HG03095 (cell line): ENCODE measurements at regions not wholly inside any gene's neighbourhood (a gene's known extent, or its start where the extent isn't known, plus 50 kb on each side); places are given as distances from the start of the nearest gene placed in this dataset.

Source experiments
- ATAC-seq: cut with Tn5 transposase; IDR thresholded peaks from one replicate; pipeline ENCODE4 v1.9.1; 2021; ENCODE audit warnings: moderate library complexity; ENCODE audit not compliant: unreplicated experiment

DNA sequence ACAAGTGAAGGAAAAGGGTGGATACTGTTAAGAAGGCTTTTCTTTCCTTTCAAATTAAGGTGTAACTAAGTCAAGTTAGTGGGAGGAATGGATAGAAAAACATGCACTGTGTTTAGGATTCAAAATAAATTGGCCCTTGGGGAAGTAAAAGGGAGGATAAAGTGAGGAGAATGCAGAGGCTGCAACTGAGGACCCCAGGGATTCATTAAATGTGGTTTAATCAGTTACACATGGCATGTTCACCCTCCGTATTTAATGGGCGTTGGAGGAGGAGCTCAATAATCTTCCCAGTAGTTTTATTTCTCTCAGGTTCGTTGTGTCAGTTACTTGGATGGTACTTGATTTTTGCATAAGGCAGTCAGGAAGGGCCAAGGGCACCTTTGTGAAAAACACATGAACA, 966.3 kb downstream of the JRKL start:
- ATAC-seq = no peak

- no peak for ATAC-seq
Observed at GRCh38 chr11:97359016-97359415, 969.2 kb downstream of the JRKL start.

DNA sequence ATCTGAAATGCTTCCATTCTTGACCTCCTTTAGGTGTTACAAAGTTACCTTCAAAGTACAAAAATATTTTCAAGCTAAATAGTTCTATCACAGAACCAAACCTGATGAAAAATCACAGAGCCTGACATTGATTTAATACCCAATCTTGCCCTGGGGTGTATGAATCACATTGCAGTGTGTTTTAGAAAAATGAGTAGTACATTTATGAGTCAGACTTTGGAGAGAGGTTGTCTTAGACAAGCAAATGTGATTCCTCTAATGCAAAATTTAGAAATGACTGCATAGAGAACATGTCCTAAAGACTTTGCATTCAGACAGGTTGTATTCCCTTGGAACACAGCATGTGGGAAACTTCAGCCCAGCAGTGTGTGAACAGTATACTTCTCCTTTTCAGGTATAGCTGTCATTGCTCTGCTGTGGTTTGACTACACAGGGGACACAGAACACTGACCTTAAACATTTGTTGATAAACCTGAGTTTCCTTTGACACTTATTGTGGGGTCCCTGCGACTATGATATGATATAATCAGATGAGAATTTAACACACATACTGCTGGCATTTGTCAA, 972.1 kb downstream of the JRKL start:
- ATAC-seq = no peak

GRCh38 chr11:97363331-97363730, 973.5 kb downstream of the JRKL start:
- no peak for ATAC-seq

GRCh38 chr11:97364047-97364446, 974.2 kb downstream of the JRKL start:
- ATAC-seq = no peak

- no peak for ATAC-seq
Observed at GRCh38 chr11:97367406-97368083, 977.7 kb downstream of the JRKL start.

DNA sequence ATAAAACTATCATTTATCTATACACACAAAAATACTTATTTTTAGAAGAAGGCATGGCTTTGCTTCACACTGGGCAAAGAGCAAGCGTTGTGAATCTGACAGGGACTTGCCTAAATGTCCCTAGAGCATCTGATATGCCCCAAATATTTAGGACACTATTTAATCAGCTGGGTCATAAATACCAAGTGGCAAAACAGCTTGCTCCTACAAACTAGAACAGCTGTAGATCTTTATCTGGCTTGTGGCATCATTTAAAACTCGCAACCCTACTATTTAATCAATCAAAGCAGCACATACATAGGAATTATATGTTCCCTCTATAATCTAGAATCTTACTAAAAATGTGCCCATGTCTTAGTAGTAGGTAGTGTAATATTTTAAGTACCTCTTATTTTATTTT, 999.5 kb downstream of the JRKL start:
- ATAC-seq = no peak

GRCh38 chr11:97398246-97398645, 1008.4 kb downstream of the JRKL start:
- no peak for ATAC-seq

DNA sequence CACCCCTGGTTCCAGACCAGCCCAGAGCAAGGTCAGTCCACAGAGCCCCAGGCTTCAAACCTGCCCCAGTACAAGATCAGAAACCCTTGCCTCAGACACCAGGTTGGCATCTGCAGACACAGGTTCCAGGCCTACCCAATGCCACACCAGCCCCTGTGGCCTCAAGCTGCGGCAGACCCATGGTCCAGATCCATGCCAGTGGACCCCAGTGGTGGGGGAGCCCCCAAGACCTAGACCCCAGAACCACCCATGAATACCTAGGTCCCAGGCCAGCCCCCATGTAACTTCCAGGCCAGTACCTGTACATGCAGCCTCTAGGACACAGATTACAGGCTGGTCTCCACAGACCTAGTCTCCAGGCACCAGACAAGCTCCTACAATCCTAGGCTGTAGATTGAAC, 1019.3 kb downstream of the JRKL start:
- no peak for ATAC-seq

GRCh38 chr11:97414801-97415200, 1025.0 kb downstream of the JRKL start:
- ATAC-seq = no peak

GRCh38 chr11:97419729-97420128, 1029.9 kb downstream of the JRKL start:
- no peak for ATAC-seq

- ATAC-seq = no peak
Observed at GRCh38 chr11:97428247-97428790, 1038.5 kb downstream of the JRKL start.

DNA sequence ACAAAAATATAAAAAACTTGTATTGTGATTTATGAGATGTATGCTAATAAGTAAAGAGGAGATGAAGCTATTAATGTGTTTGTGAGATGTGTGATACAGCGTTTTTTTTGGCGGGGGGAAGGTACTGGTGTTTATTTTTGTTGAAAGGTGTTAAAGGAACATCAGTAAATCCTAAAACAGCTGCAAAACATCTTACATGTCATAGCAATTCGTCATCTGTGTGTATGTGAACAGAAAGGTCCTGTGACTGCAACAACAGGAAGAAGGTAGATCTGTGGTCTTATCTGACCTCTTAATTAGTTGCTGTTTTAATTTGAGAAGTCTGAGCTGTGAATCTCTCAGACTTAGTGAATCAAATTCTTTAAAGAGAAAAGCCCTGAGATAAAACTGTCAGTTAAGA, 1041.1 kb downstream of the JRKL start:
- ATAC-seq = no peak

DNA sequence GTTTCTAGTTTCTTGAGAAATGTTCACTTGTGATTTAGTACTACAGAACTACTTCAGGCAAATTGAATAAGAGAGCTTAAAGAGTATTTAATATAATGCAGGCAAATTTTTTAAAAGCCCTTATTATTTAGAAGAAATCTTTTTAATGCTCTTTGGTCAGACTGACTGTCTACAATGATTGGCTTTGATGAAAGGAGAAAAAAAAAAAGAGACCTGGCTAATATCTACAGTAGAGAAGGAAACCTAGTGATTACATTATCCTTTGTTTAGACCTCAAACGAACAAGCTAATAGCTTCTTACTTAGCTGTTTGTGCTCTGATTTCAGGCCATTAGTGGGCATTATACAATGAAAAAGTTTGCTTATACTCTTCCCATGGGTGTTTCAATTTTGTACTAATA, 1043.1 kb downstream of the JRKL start:
- no peak for ATAC-seq

GRCh38 chr11:97445561-97445960, 1055.7 kb downstream of the JRKL start:
- no peak for ATAC-seq

DNA sequence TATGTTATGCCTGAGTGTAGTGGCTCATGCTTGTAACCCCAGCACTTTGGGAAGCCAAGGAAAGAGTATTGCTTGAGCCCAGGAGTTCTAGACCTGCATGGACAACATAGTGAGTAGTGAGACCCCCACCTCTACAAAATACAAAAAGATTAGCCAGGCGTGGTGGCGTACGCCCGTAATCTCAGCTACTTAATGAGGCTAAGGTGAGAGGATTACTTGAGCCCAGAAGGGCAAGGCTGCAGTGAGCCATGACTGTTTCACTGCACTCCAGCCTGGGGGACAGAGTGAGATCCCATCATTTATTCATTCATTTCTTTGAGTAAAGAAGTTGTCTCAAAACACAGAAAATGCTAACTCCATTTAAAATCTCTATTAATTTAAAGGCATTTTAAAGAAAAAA, 1061.6 kb downstream of the JRKL start:
- ATAC-seq = no peak

DNA sequence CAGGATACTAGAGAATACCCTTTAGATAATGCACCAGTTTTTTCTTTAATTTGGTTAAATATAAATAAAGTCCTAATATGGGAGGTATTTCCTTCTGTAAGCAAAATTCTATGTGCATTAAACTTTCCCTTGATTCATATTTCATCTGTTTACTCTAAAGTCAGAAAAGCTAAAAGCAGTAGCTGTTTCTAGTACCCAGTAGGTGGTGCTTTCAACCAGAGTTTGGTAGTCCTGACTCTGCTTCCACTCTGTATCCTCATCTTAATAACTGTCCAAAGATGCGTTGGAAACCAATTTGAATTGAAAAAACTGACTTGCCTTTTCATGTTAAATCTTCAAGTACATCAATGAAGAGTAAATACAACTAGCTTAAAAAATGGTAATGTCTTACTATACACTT, 1065.2 kb downstream of the JRKL start:
- ATAC-seq = no peak

DNA sequence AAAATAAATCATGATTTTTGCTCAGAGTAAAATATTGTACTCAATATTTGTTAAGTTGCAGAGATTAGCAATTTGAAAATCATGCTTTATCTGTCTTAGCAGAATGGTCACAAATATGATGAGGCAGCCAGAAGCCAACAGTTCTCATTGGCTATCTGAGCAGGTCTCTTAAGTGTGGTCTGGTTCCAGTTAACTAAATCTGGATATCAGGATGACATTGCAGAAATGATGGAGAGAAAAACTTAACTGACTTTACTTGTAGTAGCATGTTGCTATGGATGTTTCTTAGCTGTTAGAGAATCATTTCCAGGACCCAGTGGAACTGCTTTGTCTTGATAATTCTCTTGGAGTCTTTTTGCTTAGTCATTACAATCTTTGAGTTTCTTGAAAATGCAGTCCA, 1070.3 kb downstream of the JRKL start:
- ATAC-seq = no peak

GRCh38 chr11:97461044-97461880, 1071.4 kb downstream of the JRKL start:
- no peak for ATAC-seq

GRCh38 chr11:97461934-97462333, 1072.1 kb downstream of the JRKL start:
- no peak for ATAC-seq

DNA sequence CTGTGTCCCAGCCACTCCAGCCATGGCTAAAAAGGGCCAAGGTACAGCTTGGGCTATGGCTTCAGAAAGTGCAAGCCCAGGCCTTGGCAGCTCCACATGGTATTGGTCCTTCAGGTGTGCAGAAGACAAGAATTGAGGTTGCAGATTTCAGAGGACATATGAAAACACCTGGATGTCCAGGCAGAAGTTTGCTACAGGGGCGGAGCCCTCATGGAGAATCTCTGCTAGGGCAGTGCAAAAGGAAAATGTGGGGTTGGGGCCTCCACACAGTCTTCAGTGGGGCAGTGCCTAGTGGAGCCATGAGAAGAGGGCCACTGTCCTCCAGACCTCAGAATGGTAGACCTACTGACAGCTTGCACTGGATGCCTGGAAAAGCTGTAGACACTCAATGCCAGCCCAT, 1074.1 kb downstream of the JRKL start:
- ATAC-seq = no peak

- no peak for ATAC-seq
Observed at GRCh38 chr11:97471480-97471879, 1081.7 kb downstream of the JRKL start.
